NCI-H82 treated with DMSO at 0.1 percent for 48 hours (cell line): ENCODE measurements at regions not wholly inside any gene's neighbourhood (a gene's known extent, or its start where the extent isn't known, plus 50 kb on each side); places are given as distances from the start of the nearest gene placed in this dataset.

Source experiments
- DNase-seq: peaks from one replicate; lab custom pipeline; 2025; ENCODE audit not compliant: unreplicated experiment; lab: John Stamatoyannopoulos, UW

DNA sequence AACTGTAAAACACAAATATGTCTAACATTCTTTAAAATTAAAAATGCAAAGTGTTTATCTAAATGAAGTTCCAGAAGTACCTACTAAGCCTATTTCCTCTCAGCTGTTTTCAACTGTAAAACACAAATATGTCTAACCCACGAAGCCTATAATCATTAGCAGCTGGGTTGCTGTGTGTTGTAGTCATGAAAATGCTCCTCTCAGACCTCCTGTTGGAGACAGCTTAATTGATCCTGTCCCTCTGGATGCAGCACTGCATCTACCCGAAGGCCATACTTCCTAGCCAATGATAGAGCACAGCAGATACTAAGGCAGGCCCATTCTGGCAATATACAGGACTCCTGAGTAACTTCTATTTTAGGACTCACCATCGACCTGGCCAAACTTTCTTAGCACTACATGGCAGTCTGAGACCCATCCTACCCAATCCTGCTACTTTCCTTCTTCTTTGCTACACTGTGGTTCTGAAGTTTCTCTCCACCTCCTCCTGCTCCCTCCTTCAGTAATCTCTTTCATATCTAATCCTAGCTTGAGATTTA is 92.5 kb upstream of the RBBP8 start:
- DNase-seq = peak; percentile 59

- peak; percentile 25 for DNase-seq
These were observed 91.3 kb upstream of the RBBP8 start for GRCh38 chr18:22841840-22842239.

DNA sequence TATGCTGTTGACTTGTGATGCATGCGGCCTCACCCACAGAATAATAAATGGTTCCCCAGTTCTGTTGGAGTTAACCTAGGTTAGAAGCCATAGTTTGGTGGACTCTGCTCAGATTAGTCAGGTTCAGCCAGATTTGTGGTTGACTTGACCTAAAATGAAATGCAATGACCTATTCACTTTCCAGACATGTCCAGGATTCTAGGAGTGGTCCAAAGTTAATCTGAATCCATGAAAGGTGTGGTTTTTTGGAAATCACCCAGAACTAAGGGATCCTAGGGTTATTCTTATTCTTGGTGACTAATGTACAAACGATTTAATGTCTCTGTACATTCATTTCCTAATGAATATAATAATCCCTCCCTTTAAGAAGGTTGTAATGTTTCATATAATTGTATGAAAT is 88.9 kb upstream of the RBBP8 start:
- DNase-seq = no peak

- no peak for DNase-seq
These were observed 88.5 kb upstream of the RBBP8 start for GRCh38 chr18:22844628-22845027.

GRCh38 chr18:22846088-22846683 is 86.9 kb upstream of the RBBP8 start:
- peak; percentile 6 for DNase-seq

GRCh38 chr18:22846697-22847096 is 86.4 kb upstream of the RBBP8 start:
- DNase-seq = no peak

GRCh38 chr18:22847392-22847791 is 85.7 kb upstream of the RBBP8 start:
- DNase-seq = no peak

GRCh38 chr18:22847867-22848451 is 85.2 kb upstream of the RBBP8 start:
- DNase-seq = no peak

GRCh38 chr18:22848615-22849014 is 84.5 kb upstream of the RBBP8 start:
- DNase-seq = no peak

GRCh38 chr18:22856870-22857269 is 76.3 kb upstream of the RBBP8 start:
- no peak for DNase-seq

DNA sequence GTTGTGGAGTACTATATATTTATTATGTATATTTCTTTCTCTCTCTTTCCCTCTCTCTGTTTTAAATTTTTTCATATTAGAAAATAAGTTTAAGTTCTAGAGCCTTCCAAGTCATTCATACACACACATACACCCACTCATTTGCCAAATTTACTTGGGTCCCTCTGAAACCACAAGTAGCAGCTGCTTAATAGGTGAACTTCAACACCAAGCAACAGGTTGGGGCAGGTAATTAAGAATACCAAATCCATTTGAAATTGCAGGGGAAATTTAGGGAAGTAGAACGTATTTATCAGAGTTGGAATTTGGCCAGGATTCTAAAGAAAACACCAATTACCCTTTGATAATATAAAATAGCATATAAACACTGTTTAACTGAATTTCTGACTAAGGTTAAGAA is 75.0 kb upstream of the RBBP8 start:
- DNase-seq = no peak

DNA sequence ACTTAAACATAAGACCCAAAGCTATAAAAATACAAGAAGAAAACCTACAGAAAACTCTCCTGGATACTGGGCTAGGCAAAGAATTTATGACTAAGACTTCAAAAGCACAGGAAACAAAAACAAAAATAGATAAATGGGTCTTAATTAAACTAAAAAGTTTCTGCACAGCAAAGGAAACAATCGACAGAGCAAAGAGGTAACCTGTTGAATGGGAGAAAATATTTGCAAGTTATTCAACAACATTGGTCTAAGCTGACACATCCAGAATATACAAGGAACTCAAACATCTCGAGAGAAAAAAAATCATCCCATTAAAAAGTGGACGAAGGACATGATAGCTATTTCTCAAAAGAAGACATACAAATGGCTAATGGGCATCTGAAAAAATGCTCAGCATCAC is 72.3 kb upstream of the RBBP8 start:
- no peak for DNase-seq

DNA sequence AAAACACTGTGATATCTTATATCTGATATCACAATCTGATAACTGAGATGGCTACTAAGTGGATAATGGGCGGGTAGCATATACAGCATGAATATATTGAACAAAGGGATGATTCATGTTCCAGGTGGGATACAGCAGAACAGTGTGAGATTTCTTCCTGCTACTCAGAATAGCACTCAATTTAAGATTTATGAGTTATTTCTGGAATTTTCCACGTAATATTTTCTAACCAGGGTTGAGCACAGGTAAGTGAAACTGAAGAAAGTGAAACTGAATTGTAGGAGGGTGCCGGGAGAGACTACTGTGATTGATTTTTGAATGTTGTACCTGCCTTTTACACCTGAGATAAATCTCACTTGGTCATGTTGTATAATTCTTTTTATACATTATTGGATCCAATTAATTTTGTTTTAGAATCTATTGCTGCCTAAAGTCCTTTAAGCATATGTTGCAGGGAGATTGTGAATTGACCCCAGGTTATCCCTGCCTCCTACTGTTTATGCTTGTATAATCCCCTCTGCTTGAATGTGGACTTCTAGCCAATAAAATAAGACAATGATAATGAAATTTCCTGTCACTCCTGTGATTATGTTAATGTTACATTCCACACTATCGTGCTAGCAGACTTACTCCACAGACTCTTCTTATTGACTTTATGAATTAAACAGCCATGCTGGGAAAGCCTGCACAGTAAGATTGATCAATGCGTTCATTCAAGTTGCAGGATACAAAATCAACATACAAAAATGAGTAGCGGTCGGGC is 67.6 kb upstream of the RBBP8 start:
- DNase-seq = peak; percentile 23

- DNase-seq = no peak
These were observed 64.3 kb upstream of the RBBP8 start for GRCh38 chr18:22868831-22869230.

- DNase-seq = no peak
These were observed 61.2 kb upstream of the RBBP8 start for GRCh38 chr18:22871809-22872525.

DNA sequence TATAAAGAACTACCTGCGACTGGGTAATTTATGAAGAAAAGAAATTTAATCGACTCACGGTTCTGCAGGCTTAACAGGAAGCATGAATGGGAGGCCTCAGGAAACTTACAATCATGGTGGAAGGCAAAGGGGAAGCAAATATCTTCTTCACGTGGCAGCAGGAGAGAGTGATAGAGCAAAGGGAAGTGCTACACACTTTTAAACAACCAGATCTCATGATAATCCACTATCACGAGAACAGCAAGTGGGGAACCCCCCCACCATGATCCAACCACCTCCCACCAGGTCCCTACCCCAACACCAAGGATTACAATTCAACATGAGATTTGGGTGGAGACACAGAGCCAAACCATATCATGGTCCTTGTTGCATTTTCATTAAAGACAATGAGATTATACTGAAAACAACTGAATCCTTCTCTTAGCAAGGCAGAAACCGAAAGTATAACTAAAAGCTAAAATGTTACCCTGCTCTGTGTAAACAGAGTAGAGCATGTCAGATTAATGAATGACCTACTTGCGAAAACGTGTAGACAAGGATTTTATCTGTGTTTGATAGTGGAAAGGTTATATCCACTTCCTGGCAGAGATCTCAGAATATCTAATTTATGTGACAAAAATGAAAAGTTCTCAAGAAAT is 60.1 kb upstream of the RBBP8 start:
- no peak for DNase-seq

DNA sequence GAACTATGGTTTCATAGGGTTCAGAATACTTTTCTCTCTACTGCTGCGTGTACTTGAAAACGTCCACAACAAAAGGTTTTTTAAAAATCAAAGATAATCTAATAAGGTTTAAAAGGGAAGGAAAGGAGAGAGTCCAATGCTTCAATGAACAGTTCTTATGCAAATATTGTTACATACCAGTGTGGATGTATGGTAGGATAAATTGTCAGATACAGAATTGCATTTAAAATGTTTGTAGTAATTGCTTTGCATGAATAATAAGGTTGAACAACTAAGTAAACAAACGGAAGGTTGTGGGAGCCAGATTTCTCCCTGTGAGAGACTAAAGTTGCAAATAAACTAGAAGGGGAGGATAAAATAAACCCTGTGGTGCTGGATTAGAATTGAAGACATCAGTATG is 53.8 kb upstream of the RBBP8 start:
- no peak for DNase-seq

DNA sequence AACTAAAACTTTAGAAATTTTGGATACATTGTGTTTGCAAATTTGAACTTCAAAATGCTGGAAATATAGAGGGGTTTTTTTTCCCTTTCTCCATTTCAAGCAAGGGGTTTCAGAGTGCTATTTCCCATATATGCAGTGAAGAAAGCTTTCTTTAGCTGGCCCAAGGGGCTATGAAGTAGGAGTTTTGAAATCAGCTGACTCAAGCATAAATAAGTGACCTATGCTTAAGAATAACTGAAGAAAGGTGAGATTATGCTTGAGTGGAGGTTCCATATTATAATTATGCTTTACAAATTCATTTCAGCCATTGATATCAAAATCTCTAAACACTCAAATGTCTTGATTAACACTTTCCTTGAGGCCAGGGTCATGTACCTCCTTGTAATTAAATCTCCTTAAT is 51.0 kb upstream of the RBBP8 start:
- no peak for DNase-seq

GRCh38 chr18:22883179-22883578 is 49.9 kb upstream of the RBBP8 start:
- DNase-seq = no peak
